Neural cell (in vitro differentiated cells): ENCODE measurements at regions not wholly inside any gene's neighbourhood (a gene's known extent, or its start where the extent isn't known, plus 50 kb on each side); places are given as distances from the start of the nearest gene placed in this dataset.

ENCODE experiments used
- CTCF ChIP-seq: fragments of 450-650 bp; IDR thresholded peaks from 2 replicates; pipeline ENCODE4 v1.5.1; 2014; ENCODE audit warnings: antibody characterized with exemption, mild to moderate bottlenecking, moderate library complexity; ENCODE audit not compliant: poor library complexity, severe bottlenecking
- EP300 ChIP-seq: fragments of 450-650 bp; conservative IDR thresholded peaks from 2 replicates; pipeline ENCODE4 v1.6.1; 2014; ENCODE audit warnings: antibody characterized with exemption, mild to moderate bottlenecking, moderate library complexity; ENCODE audit not compliant: poor library complexity, severe bottlenecking
- EZH2 ChIP-seq: fragments of 200-600, 300-800 bp; shearing (Covaris generic), sonication (generic); IDR thresholded peaks from 2 replicates; pipeline ENCODE4 v1.6.1; 2014; ENCODE audit warnings: antibody characterized with exemption, low read length, borderline replicate concordance, mild to moderate bottlenecking; ENCODE audit not compliant: insufficient read depth, poor library complexity, severe bottlenecking
- MXI1 ChIP-seq: fragments of 450-650 bp; conservative IDR thresholded peaks from 2 replicates; pipeline ENCODE4 v1.6.1; 2014; ENCODE audit warnings: antibody characterized with exemption, mild to moderate bottlenecking; ENCODE audit not compliant: poor library complexity, severe bottlenecking
- POLR2AphosphoS5 ChIP-seq: IDR thresholded peaks from 2 replicates; pipeline ENCODE4 v1.6.1; 2012
- RAD21 ChIP-seq: fragments of 450-650 bp; conservative IDR thresholded peaks from 2 replicates; pipeline ENCODE4 v1.6.1; 2014; ENCODE audit warnings: antibody characterized with exemption, mild to moderate bottlenecking, moderate library complexity
- SMC3 ChIP-seq: fragments of 450-650 bp; conservative IDR thresholded peaks from 2 replicates; pipeline ENCODE4 v1.6.1; 2014; ENCODE audit warnings: antibody characterized with exemption, mild to moderate bottlenecking, moderate library complexity; ENCODE audit not compliant: poor library complexity

DNA sequence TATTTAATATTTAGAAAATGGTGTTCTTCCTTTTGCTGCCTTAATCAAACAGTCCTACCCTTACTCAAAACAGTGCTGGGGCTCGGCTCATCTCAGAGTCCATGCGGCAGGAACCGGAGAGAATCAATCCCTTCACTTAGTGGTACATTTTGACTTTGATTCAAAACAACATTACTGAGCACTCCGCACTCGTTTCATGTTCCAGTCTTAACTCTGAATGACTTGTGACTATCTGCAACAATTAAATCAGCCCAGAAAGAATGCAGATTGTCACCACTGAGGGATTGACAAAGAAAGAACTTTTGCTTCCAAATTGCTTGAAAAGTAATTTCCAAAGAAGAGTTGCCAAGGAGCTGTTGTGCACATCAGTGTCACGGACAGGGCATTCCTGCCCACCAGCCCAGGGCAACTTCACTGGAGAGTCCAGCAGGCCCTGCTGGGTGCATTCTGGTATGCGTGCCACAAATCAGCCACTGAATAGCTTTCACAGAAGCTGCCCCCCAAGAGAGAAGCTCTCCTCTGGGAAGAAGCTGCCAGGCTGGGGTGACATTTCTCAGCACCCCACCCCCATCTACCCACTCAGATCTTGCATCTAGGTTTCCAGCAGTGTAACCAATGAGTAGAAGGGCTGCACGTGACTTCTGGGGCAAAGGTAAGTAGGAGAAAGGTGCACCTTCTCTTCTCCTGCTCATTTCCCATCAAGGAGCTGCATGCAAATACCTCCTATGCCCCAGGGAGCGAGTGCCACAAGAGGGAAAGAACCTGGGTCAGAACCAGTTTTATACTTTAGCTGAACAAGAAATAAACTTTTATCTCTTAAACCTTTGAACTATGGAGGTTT is 84.6 kb upstream of the ATP8B1 start:
- TF ChIP-seq CTCF (no peak), EZH2 (no peak), RAD21 (no peak), MXI1 (no peak), EP300 (no peak), SMC3 (no peak), POLR2AphosphoS5 (no peak)
